ENCODE measurements at regions not wholly inside any gene's neighbourhood (a gene's known extent, or its start where the extent isn't known, plus 50 kb on each side); places are given as distances from the start of the nearest gene placed in this dataset.

- Histone ChIP-seq H3K9me3 (replicated peaks; ENCODE audit: control insufficient read depth, insufficient read depth, low read length) (peaks cover 3% of the 10 kb centered on the region), H3K27me3 (ENCODE audit: control insufficient read depth in 2 of 2, insufficient read depth in 2 of 2, low read length in 2 of 2) (no peaks in the 10 kb centered on the region), H3K4me3 (replicated peaks in 1 of 3; ENCODE audit: insufficient read depth in 1 of 3, low read depth in 1 of 3, low read length in 3 of 3) (no peak overlapping the region), H3K27ac (ENCODE audit: insufficient read depth, low read depth, low read length) (no peak overlapping the region), H3K79me2 (ENCODE audit: control insufficient read depth, insufficient read depth, low read length) (no peaks in the 10 kb centered on the region), H3K4me1 (ENCODE audit: control insufficient read depth, extremely low read depth, insufficient read depth, low read length) (no peaks in the 10 kb centered on the region), H3K4me2 (ENCODE audit: insufficient read depth, low read length) (no peak overlapping the region), H3K9ac (replicated peaks; ENCODE audit: extremely low read depth, insufficient read depth, low read length) (no peak overlapping the region), H3K36me3 (ENCODE audit: control insufficient read depth in 2 of 2, extremely low read depth in 1 of 2, insufficient read depth in 2 of 2, low read length in 2 of 2) (no peaks in the 10 kb centered on the region), H2AFZ (ENCODE audit: low read depth, low read length) (no peak overlapping the region), H3K9me1 (replicated peaks; ENCODE audit: control insufficient read depth, extremely low read depth, insufficient read depth, low read length) (no peaks in the 10 kb centered on the region), H4K20me1 (replicated peaks; ENCODE audit: control insufficient read depth, extremely low read depth, insufficient read depth, low read length) (no peaks in the 10 kb centered on the region)
- BruUV-seq (replicated peaks): no TSS peak
- TF ChIP-seq FOS (IDR thresholded peaks at IDR 0.05; ENCODE audit: borderline replicate concordance, insufficient read depth, low read length): no peak
- TF ChIP-seq, protein P1, sequence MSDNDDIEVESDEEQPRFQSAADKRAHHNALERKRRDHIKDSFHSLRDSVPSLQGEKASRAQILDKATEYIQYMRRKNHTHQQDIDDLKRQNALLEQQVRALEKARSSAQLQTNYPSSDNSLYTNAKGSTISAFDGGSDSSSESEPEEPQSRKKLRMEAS (IDR thresholded peaks at IDR 0.05; ENCODE audit: insufficient read depth, insufficient read length): no peak
- no peak for TF ChIP-seq GATA2 (IDR thresholded peaks at IDR 0.05; ENCODE audit: insufficient read depth, insufficient read length, low read depth, low read length)
- no peak for TF ChIP-seq EZH2 (IDR thresholded peaks at IDR 0.05; ENCODE audit: borderline replicate concordance, low read depth, low read length, severe bottlenecking)
- no peak for TF ChIP-seq MYC (IDR thresholded peaks at IDR 0.05; ENCODE audit: low read depth, low read length)
- TF ChIP-seq, protein P2, sequence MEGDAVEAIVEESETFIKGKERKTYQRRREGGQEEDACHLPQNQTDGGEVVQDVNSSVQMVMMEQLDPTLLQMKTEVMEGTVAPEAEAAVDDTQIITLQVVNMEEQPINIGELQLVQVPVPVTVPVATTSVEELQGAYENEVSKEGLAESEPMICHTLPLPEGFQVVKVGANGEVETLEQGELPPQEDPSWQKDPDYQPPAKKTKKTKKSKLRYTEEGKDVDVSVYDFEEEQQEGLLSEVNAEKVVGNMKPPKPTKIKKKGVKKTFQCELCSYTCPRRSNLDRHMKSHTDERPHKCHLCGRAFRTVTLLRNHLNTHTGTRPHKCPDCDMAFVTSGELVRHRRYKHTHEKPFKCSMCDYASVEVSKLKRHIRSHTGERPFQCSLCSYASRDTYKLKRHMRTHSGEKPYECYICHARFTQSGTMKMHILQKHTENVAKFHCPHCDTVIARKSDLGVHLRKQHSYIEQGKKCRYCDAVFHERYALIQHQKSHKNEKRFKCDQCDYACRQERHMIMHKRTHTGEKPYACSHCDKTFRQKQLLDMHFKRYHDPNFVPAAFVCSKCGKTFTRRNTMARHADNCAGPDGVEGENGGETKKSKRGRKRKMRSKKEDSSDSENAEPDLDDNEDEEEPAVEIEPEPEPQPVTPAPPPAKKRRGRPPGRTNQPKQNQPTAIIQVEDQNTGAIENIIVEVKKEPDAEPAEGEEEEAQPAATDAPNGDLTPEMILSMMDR (IDR thresholded peaks at IDR 0.05; ENCODE audit: extremely low read depth in 1 of 2, insufficient read depth in 1 of 2, low read depth in 1 of 2, low read length in 2 of 2): no peak
- no peak for TF ChIP-seq POLR2AphosphoS5 (IDR thresholded peaks at IDR 0.05; ENCODE audit: insufficient read depth, low read depth, low read length)
- TF ChIP-seq POLR2A (IDR thresholded peaks at IDR 0.05; ENCODE audit: low read depth, low read length): no peak
- no peak for TF ChIP-seq JUN (IDR thresholded peaks at IDR 0.05; ENCODE audit: borderline replicate concordance, insufficient read depth, insufficient read length, low read depth)
- dilution Hi-C loops (cut with MboI; ENCODE audit: extremely low pct_ligation_motif_present, low sequenced_read_pairs) (no loop called here), intact Hi-C loops (cut with micrococcal nuclease) (no loop called here)
- no peak for DNase-seq (ENCODE audit: low read depth, low spot score)
- CTCF ChIA-PET: no interaction called here
- POLR2A ChIA-PET: no interaction called here
- no peak for FAIRE-seq
These were observed 819.2 kb upstream of the EEF2KMT start for GRCh38 chr16:5916711-5917191.
